Peyer's patch (tissue), 4 donors: ENCODE measurements at regions not wholly inside any gene's neighbourhood (a gene's known extent, or its start where the extent isn't known, plus 50 kb on each side); places are given as distances from the start of the nearest gene placed in this dataset.

Source experiments
- POLR2A ChIP-seq, 2 donors: fragments of 450-650 bp; IDR thresholded peaks; one replicate each; pipeline ENCODE4 v1.5.1; 2017; ENCODE audit warnings: antibody characterized with exemption in 2 of 2, mild to moderate bottlenecking in 2 of 2, moderate library complexity in 2 of 2
- TF ChIP-seq, protein P1 (sequence below), 6 experiments: fragments of 450-650 bp in 4 of 6; fragments of 200-600 bp in 2 of 6; sonication (generic) in 1 of 6; IDR thresholded peaks; one replicate each; pipeline ENCODE4 v1.5.1; 2017 to 2019; ENCODE audit warnings: antibody characterized with exemption in 6 of 6, mild to moderate bottlenecking in 3 of 6, moderate library complexity in 1 of 6

DNA sequence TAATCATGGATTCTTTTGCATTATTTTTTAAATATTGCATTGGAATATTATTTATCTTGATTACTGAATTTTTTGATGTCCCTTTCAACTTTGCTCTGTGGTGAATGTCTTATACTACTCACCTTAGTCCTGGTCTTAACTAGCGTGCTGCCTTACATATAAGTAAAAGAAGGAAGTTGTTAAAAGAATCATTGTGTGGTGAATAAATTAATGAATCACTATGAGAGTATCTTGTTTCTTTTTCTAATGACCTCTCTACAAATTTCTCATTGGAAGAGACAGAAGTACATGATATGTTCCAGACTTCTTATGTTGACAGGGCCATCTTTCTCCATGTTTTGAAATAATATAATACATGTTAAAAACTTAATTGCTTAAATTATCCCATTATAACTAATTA, 432.6 kb upstream of the MMADHC start:
- TF ChIP-seq, protein P1, sequence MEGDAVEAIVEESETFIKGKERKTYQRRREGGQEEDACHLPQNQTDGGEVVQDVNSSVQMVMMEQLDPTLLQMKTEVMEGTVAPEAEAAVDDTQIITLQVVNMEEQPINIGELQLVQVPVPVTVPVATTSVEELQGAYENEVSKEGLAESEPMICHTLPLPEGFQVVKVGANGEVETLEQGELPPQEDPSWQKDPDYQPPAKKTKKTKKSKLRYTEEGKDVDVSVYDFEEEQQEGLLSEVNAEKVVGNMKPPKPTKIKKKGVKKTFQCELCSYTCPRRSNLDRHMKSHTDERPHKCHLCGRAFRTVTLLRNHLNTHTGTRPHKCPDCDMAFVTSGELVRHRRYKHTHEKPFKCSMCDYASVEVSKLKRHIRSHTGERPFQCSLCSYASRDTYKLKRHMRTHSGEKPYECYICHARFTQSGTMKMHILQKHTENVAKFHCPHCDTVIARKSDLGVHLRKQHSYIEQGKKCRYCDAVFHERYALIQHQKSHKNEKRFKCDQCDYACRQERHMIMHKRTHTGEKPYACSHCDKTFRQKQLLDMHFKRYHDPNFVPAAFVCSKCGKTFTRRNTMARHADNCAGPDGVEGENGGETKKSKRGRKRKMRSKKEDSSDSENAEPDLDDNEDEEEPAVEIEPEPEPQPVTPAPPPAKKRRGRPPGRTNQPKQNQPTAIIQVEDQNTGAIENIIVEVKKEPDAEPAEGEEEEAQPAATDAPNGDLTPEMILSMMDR (IDR thresholded peaks at IDR 0.05): no peak
- TF ChIP-seq POLR2A (IDR thresholded peaks at IDR 0.05): no peak
